BE2C (cell line): ENCODE measurements at regions not wholly inside any gene's neighbourhood (a gene's known extent, or its start where the extent isn't known, plus 50 kb on each side); places are given as distances from the start of the nearest gene placed in this dataset.

ENCODE experiments used
- DNase-seq: peaks from one replicate; pipeline ENCODE4 v3.0.0-alpha.2; 2020
- H3K27me3 ChIP-seq: fragments of 250-450 bp; sonication (Bioruptor Pico); 2 replicates; pipeline ENCODE4 v1.5.1; 2020; ENCODE audit warnings: mild to moderate bottlenecking
- H3K36me3 ChIP-seq: fragments of 250-450 bp; sonication (Bioruptor Pico); 2 replicates; pipeline ENCODE4 v1.5.1; 2020; ENCODE audit warnings: mild to moderate bottlenecking
- H3K4me1 ChIP-seq: fragments of 250-450 bp; sonication (Bioruptor Pico); 2 replicates; pipeline ENCODE4 v1.5.1; 2020
- H3K4me3 ChIP-seq: 2 replicates; pipeline ENCODE4 v1.5.1; 2011; ENCODE audit warnings: low read depth, low read length
- H3K9me3 ChIP-seq: fragments of 250-450 bp; sonication (Bioruptor Pico); 2 replicates; pipeline ENCODE4 v1.5.1; 2020
- CTCF ChIP-seq: IDR thresholded peaks from 2 replicates; pipeline ENCODE4 v1.5.1; 2012; ENCODE audit warnings: mild to moderate bottlenecking, low read depth, low read length

- Histone ChIP-seq H3K9me3 (no peaks in the 10 kb centered on the region), H3K36me3 (no peaks in the 10 kb centered on the region), H3K27me3 (no peaks in the 10 kb centered on the region), H3K4me3 (no peak overlapping the region), H3K4me1 (peaks cover 19% of the 10 kb centered on the region)
- DNase-seq = no peak
- no peak for TF ChIP-seq CTCF
These were observed 120.2 kb upstream of the ESRRG start for GRCh38 chr1:216843409-216843808.

- peak; percentile 73 for DNase-seq
- no peak overlapping the region for H3K4me3 ChIP-seq
- TF ChIP-seq CTCF = no peak
These were observed 117.9 kb upstream of the ESRRG start for GRCh38 chr1:216841165-216841564.

GRCh38 chr1:216836316-216836715, 113.1 kb upstream of the ESRRG start:
- peaks cover 3% of the 10 kb centered on the region; the same call in 1 of the 2 replicates for H3K4me1 ChIP-seq
- no peaks in the 10 kb centered on the region for H3K36me3 ChIP-seq
- TF ChIP-seq CTCF = no peak
- H3K9me3 ChIP-seq = no peaks in the 10 kb centered on the region
- H3K4me3 ChIP-seq = no peak overlapping the region
- DNase-seq = no peak
- H3K27me3 ChIP-seq = no peaks in the 10 kb centered on the region

More at GRCh38 chr1:216841165-216841564, 117.9 kb upstream of the ESRRG start:
- H3K36me3 ChIP-seq = no peaks in the 10 kb centered on the region
- H3K27me3 ChIP-seq = no peaks in the 10 kb centered on the region
- H3K4me1 ChIP-seq = peaks cover 3% of the 10 kb centered on the region; the same call in 1 of the 2 replicates
- H3K9me3 ChIP-seq = no peaks in the 10 kb centered on the region

- TF ChIP-seq CTCF = no peak
- Histone ChIP-seq H3K4me1 (no peaks in the 10 kb centered on the region), H3K4me3 (no peak overlapping the region), H3K9me3 (no peaks in the 10 kb centered on the region), H3K36me3 (no peaks in the 10 kb centered on the region), H3K27me3 (no peaks in the 10 kb centered on the region)
- no peak for DNase-seq
These were observed 110.3 kb upstream of the ESRRG start for GRCh38 chr1:216833509-216833908.

GRCh38 chr1:216832192-216832591, 109.0 kb upstream of the ESRRG start:
- Histone ChIP-seq H3K36me3 (no peaks in the 10 kb centered on the region), H3K4me1 (no peaks in the 10 kb centered on the region), H3K9me3 (no peaks in the 10 kb centered on the region), H3K4me3 (no peak overlapping the region), H3K27me3 (no peaks in the 10 kb centered on the region)
- TF ChIP-seq CTCF = no peak
- no peak for DNase-seq

- Histone ChIP-seq H3K36me3 (no peaks in the 10 kb centered on the region), H3K4me3 (no peak overlapping the region), H3K9me3 (no peaks in the 10 kb centered on the region), H3K27me3 (no peaks in the 10 kb centered on the region), H3K4me1 (no peaks in the 10 kb centered on the region)
- DNase-seq = no peak
- no peak for TF ChIP-seq CTCF
These were observed 107.4 kb upstream of the ESRRG start for GRCh38 chr1:216830424-216831210.
